NT2/D1 (cell line): ENCODE measurements at regions not wholly inside any gene's neighbourhood (a gene's known extent, or its start where the extent isn't known, plus 50 kb on each side); places are given as distances from the start of the nearest gene placed in this dataset.

Source experiments
- DNase-seq: peaks from one replicate; pipeline ENCODE4 v3.0.0-alpha.2; 2011; ENCODE audit warnings: low read depth, low spot score
- H3K27me3 ChIP-seq: 2 replicates; pipeline ENCODE4 v1.6.0; 2011; ENCODE audit warnings: mild to moderate bottlenecking; ENCODE audit not compliant: insufficient read length, insufficient read depth
- H3K36me3 ChIP-seq: 2 replicates; pipeline ENCODE4 v1.6.1; 2011; ENCODE audit warnings: mild to moderate bottlenecking, low read length, mixed read lengths; ENCODE audit not compliant: insufficient read depth, insufficient read length
- H3K4me1 ChIP-seq: 2 replicates; pipeline ENCODE4 v1.5.1; 2011; ENCODE audit not compliant: insufficient read depth, insufficient read length
- H3K4me3 ChIP-seq: 2 replicates; pipeline ENCODE4 v1.5.1; 2011; ENCODE audit warnings: low read depth; ENCODE audit not compliant: insufficient read length
- H3K9ac ChIP-seq: 2 replicates; pipeline ENCODE4 v1.6.0; 2011; ENCODE audit warnings: low read depth; ENCODE audit not compliant: insufficient read length
- H3K9me3 ChIP-seq: 2 replicates; pipeline ENCODE4 v1.5.1; 2011; ENCODE audit warnings: mild to moderate bottlenecking, low read length; ENCODE audit not compliant: insufficient read depth
- SUZ12 ChIP-seq: IDR thresholded peaks from 2 replicates; pipeline ENCODE4 v1.6.1; 2011; ENCODE audit not compliant: insufficient read length, insufficient read depth; ENCODE audit errors: extremely low read depth
- YY1 ChIP-seq: IDR thresholded peaks from 2 replicates; pipeline ENCODE4 v1.6.1; 2011; ENCODE audit not compliant: insufficient read length, insufficient read depth
- ZNF274 ChIP-seq: IDR thresholded peaks from 2 replicates; pipeline ENCODE4 v1.6.1; 2011; ENCODE audit warnings: mild to moderate bottlenecking, low read depth, low read length

DNA sequence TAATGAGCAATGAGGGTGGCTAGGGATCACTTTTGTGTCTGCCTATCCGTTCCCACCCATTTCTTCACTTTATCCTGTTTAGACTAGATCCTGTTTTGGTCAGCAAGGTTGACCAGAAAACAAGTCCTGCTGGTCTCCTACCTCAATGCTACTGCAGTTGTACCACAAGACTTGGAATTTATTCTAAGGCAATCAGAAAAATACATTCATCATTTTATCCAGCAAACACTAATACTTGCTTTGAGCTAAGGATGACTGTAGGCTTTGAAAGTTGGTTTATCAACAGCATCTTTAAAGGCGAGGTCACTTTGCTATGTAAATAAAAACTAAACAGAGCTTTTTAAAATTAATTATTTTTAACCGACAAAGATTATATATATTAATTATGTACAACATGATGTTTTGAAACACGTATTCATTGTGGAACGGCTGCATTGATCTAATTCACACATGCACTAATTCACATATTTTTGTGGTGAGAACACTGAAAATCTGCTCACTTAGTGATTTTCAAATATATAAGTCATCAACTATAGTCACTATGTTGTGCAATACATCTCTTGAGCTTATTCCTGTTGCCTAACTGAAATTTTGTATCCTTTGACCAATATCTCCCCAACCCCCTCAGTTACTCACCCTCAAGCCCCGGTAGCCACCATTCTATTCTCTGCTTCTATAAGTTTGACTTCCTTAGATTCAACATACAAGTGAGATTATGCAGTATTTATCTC, 125.9 kb upstream of the HS3ST3A1 start:
- Histone ChIP-seq H3K27me3 (no peaks in the 10 kb centered on the region), H3K9me3 (no peaks in the 10 kb centered on the region; the same call in 1 of the 2 replicates), H3K9ac (no peak overlapping the region), H3K36me3 (no peaks in the 10 kb centered on the region), H3K4me3 (no peak overlapping the region), H3K4me1 (no peaks in the 10 kb centered on the region)
- TF ChIP-seq SUZ12, result no peak
- TF ChIP-seq ZNF274, result no peak
- TF ChIP-seq YY1, result no peak
- DNase-seq, result no peak

DNA sequence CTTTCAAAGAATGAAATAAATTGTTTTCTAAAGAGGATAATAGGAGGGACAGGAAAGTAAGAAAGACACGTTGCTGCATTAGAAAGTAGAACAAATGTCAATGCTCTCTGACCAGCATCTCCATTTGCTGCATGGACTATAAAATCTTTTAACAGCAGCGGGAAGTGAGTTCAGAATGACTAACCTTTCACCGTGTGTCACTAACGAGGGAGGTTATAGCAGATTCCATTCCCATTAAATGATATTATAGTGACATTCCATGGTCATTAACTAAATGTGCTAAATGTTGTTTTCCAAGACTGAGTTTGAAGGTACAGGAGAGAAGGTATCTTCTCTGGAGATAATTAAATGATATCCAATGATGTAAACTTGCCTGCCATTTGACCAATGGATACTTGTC, 127.1 kb upstream of the HS3ST3A1 start:
- H3K27me3 ChIP-seq, result no peaks in the 10 kb centered on the region
- DNase-seq, result no peak
- H3K36me3 ChIP-seq, result no peaks in the 10 kb centered on the region
- H3K4me1 ChIP-seq, result no peaks in the 10 kb centered on the region
- TF ChIP-seq ZNF274 (no peak), YY1 (no peak), SUZ12 (no peak)
- H3K9ac ChIP-seq, result no peak overlapping the region
- no peak overlapping the region for H3K4me3 ChIP-seq
- peaks cover 6% of the 10 kb centered on the region; the same call in 1 of the 2 replicates for H3K9me3 ChIP-seq

DNA sequence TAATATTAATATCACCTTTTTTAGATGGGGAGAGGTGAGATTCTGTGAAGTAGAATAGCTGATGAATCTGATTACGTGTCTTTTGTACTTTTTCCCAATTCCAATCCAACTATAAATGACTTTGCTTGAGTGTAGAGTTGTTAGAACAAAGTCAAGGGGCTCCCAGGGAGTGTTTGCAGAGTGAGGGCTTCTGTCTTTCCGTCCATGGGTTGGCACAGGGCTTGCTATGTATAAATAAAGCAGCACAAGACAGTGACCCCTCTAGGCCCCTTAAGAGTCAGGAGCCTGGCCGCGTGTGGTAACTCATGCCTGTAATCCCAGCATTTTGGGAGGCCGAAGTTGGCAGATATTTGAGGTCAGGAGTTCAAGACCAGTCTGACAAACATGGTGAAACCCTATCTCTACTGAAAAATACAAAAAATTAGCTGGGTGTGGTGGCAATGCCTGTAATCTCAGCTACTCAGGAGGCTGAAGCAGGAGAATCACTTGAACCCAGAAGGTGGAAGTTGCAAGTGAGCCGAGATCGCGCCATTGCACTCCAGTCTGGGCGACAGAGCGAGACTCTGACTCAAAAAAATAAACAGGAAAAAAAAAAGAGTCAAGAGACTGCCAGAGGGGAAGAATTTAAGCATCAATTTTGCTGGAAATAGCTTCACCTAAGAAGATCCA, 127.9 kb upstream of the HS3ST3A1 start:
- Histone ChIP-seq H3K4me1 (no peaks in the 10 kb centered on the region), H3K9me3 (peaks cover 13% of the 10 kb centered on the region; the same call in 1 of the 2 replicates), H3K4me3 (no peak overlapping the region), H3K9ac (no peak overlapping the region), H3K27me3 (no peaks in the 10 kb centered on the region), H3K36me3 (no peaks in the 10 kb centered on the region)
- no peak for TF ChIP-seq YY1
- no peak for TF ChIP-seq SUZ12
- TF ChIP-seq ZNF274, result no peak
- DNase-seq, result no peak

DNA sequence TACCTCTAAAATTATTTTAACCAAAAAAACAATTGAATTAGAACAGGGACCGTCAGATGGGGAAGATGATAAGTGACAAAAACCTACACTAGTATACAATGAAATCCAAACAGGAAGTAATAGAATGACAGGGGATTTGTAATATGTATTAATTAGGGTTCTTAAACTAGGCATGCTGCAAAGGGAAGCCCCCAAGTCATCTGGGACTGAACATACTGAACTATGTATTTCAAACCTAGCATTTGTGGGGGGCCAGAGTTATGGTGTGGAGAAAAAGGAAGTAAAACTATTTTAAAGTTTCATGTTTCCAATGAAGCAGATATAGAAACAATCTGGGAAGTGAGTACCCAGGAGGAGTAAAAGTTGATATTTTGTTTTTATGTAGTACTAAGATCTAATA, 133.2 kb upstream of the HS3ST3A1 start:
- H3K36me3 ChIP-seq, result no peaks in the 10 kb centered on the region
- no peak for TF ChIP-seq YY1
- no peak for TF ChIP-seq SUZ12
- TF ChIP-seq ZNF274, result no peak
- H3K27me3 ChIP-seq, result no peaks in the 10 kb centered on the region
- no peak for DNase-seq
- no peaks in the 10 kb centered on the region for H3K4me1 ChIP-seq
- H3K9ac ChIP-seq, result no peak overlapping the region
- no peak overlapping the region for H3K4me3 ChIP-seq
- peaks cover 13% of the 10 kb centered on the region; the same call in 1 of the 2 replicates for H3K9me3 ChIP-seq

DNA sequence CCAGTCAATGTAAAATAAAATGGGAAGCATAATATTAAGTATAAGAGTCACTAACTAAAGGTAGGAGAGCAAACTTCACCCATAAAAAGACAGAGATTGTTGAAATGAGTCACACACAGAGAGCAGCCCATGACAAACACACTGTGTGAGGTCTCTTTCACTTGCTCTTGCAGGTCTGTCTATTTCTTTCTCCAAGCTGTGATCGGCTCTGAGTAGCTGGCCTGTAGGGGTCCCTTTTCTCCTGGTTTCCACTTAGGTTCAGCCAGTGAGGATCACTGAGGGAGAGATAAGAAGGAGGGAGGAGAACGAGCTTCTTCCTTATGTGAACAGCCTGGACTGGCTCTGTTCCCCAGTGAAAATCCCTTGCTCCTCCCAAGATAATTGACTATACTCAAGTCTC, 133.7 kb upstream of the HS3ST3A1 start:
- H3K36me3 ChIP-seq, result no peaks in the 10 kb centered on the region
- peaks cover 13% of the 10 kb centered on the region; the same call in 1 of the 2 replicates for H3K9me3 ChIP-seq
- no peak overlapping the region for H3K4me3 ChIP-seq
- no peak for DNase-seq
- TF ChIP-seq YY1 (no peak), ZNF274 (no peak), SUZ12 (no peak)
- no peak overlapping the region for H3K9ac ChIP-seq
- H3K4me1 ChIP-seq, result no peaks in the 10 kb centered on the region
- H3K27me3 ChIP-seq, result no peaks in the 10 kb centered on the region

DNA sequence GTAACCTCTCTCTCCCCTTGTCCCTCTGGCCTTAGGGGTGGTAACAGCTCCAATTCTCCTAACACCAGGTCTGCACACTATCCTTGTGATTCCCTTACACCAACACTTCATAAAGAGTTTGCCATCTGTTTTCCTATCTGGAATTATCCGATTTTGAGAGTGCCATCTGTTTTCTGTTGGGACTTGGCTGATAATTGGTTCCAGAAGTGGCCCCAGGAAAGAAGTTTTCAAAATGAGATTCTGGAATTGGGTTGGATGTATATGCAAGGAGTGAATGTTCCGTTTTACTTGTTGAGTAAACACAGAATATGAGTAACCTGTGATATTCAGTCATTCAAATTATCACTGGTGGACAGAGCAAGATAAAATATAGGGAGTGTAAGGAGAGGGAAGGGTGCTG, 134.1 kb upstream of the HS3ST3A1 start:
- Histone ChIP-seq H3K9ac (no peak overlapping the region), H3K27me3 (no peaks in the 10 kb centered on the region), H3K9me3 (peaks cover 13% of the 10 kb centered on the region; the same call in 1 of the 2 replicates), H3K4me1 (no peaks in the 10 kb centered on the region), H3K36me3 (no peaks in the 10 kb centered on the region), H3K4me3 (no peak overlapping the region)
- no peak for TF ChIP-seq SUZ12
- DNase-seq, result no peak

DNA sequence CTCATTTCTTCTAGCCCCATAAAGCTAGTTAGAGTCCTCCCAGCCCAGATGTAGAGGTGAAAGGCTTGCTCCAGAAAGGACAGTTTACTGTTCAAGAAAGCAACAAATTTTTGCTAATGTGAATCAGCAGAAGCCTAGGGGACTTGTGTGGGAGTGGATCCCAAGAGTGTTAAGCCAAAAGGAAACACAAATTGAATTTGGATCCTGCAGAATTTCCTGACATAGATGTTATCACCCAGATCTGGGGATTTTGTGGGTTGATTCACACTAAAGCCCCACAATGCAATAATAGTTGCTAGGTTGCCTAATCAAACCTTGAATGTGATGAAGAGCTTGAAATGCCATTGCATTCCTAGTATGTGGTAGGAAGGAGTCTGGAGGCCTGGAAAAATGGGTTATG, 135.2 kb upstream of the HS3ST3A1 start:
- H3K4me3 ChIP-seq, result no peak overlapping the region
- peaks cover 13% of the 10 kb centered on the region; the same call in 1 of the 2 replicates for H3K9me3 ChIP-seq
- no peak for DNase-seq
- H3K9ac ChIP-seq, result no peak overlapping the region
- no peaks in the 10 kb centered on the region for H3K27me3 ChIP-seq
- H3K4me1 ChIP-seq, result no peaks in the 10 kb centered on the region
- no peak for TF ChIP-seq ZNF274
- no peak for TF ChIP-seq YY1
- TF ChIP-seq SUZ12, result no peak
- no peaks in the 10 kb centered on the region for H3K36me3 ChIP-seq
